IMR-90 (cell line): ENCODE measurements at regions not wholly inside any gene's neighbourhood (a gene's known extent, or its start where the extent isn't known, plus 50 kb on each side); places are given as distances from the start of the nearest gene placed in this dataset.

Experiments
- ATAC-seq: fragments of 200-7000 bp; cut with Tn5 transposase; 2 replicates; pipeline ENCODE4 v1.9.1; 2020; ENCODE audit warnings: low read depth, mild to moderate bottlenecking, moderate library complexity
- BruUV-seq: library from RNA; stranded (reverse); fragments of 400-500 nt; replicated peaks from 2 replicates; lab custom pipeline; 2021; lab: Mats Ljungman, UMichigan
- CTCF ChIA-PET: fragments of 300-600 bp; formaldehyde crosslinking; extraction: SDS; loops from one replicate; lab custom pipeline; 2021; ENCODE audit warnings: antibody characterized with exemption; lab: Yijun Ruan, JAX
- POLR2A ChIA-PET: fragments of 300-600 bp; sonication (Branson Sonifier 250); formaldehyde crosslinking; loops from one replicate; lab custom pipeline; 2022; ENCODE audit warnings: antibody characterized with exemption; ENCODE audit not compliant: unreplicated experiment; lab: Charles Lee
- DNase-seq: peaks from one replicate; pipeline ENCODE4 v3.0.0; 2013
- H2AFZ ChIP-seq: replicated peaks from 2 replicates; pipeline ENCODE3; 2013; ENCODE audit warnings: low read length, mild to moderate bottlenecking; ENCODE audit not compliant: poor library complexity
- H2AK5ac ChIP-seq: 2 replicates; pipeline ENCODE4 v1.6.1; 2013; ENCODE audit warnings: low read depth, low read length, inconsistent platforms
- H2AK9ac ChIP-seq: replicated peaks from 2 replicates; pipeline ENCODE3; 2013; ENCODE audit warnings: mild to moderate bottlenecking, low read depth, low read length, moderate library complexity; ENCODE audit not compliant: poor library complexity
- H2BK120ac ChIP-seq: 2 replicates; pipeline ENCODE4 v1.6.1; 2013; ENCODE audit warnings: low read depth, low read length, inconsistent platforms
- H2BK15ac ChIP-seq: 3 replicates; pipeline ENCODE4 v1.6.1; 2013; ENCODE audit warnings: low read depth, low read length, inconsistent platforms
- H2BK20ac ChIP-seq: 2 replicates; pipeline ENCODE4 v1.6.1; 2013; ENCODE audit warnings: low read depth, mild to moderate bottlenecking, inconsistent platforms, low read length, moderate library complexity
- H2BK5ac ChIP-seq: 2 replicates; pipeline ENCODE4 v1.6.1; 2013; ENCODE audit warnings: mild to moderate bottlenecking, low read depth, low read length, inconsistent platforms; ENCODE audit not compliant: poor library complexity, severe bottlenecking
- H3K14ac ChIP-seq: replicated peaks from 2 replicates; pipeline ENCODE4 v1.6.1; 2013; ENCODE audit warnings: low read depth, low read length, inconsistent platforms
- H3K18ac ChIP-seq: 2 replicates; pipeline ENCODE4 v1.6.1; 2013; ENCODE audit warnings: low read depth, low read length, control low read depth
- H3K23ac ChIP-seq: 2 replicates; pipeline ENCODE4 v1.6.1; 2013; ENCODE audit warnings: low read depth, low read length, inconsistent platforms
- H3K27ac ChIP-seq: 2 replicates; pipeline ENCODE4 v1.5.1; 2013; ENCODE audit warnings: mild to moderate bottlenecking, control low read depth, low read length; ENCODE audit not compliant: insufficient read depth
- H3K27me3 ChIP-seq: 2 replicates; pipeline ENCODE4 v1.6.1; 2013; ENCODE audit warnings: low read length; ENCODE audit not compliant: control insufficient read depth, insufficient read depth
- H3K36me3 ChIP-seq: 2 replicates; pipeline ENCODE4 v1.6.1; 2013; ENCODE audit warnings: low read length, mixed read lengths; ENCODE audit not compliant: control insufficient read depth, insufficient read depth
- H3K4ac ChIP-seq: 2 replicates; pipeline ENCODE4 v1.6.1; 2013; ENCODE audit warnings: low read depth, low read length, inconsistent platforms
- H3K4me1 ChIP-seq: 2 replicates; pipeline ENCODE4 v1.6.1; 2013; ENCODE audit warnings: low read length, mixed read lengths; ENCODE audit not compliant: control insufficient read depth, insufficient read depth
- H3K4me2 ChIP-seq: 2 replicates; pipeline ENCODE4 v1.6.1; 2013; ENCODE audit warnings: low read depth, mild to moderate bottlenecking, control low read depth, low read length, moderate library complexity
- H3K4me3 ChIP-seq: 2 replicates; pipeline ENCODE4 v1.5.1; 2013; ENCODE audit warnings: low read depth, mild to moderate bottlenecking, control low read depth, low read length, moderate library complexity; ENCODE audit not compliant: insufficient read depth
- H3K56ac ChIP-seq: 2 replicates; pipeline ENCODE4 v1.6.1; 2013; ENCODE audit warnings: low read length, inconsistent platforms; ENCODE audit not compliant: insufficient read depth; ENCODE audit errors: extremely low read depth
- H3K79me1 ChIP-seq, 2 experiments: 2 replicates each; pipeline ENCODE4 v1.6.1; 2013; ENCODE audit warnings: low read length in 2 of 2, inconsistent platforms in 1 of 2, low read depth in 1 of 2
- H3K9ac ChIP-seq: 2 replicates; pipeline ENCODE4 v1.6.1; 2013; ENCODE audit warnings: low read depth, low read length, control low read depth
- H3K9me1 ChIP-seq: 2 replicates; pipeline ENCODE4 v1.6.1; 2013; ENCODE audit warnings: low read length, inconsistent platforms; ENCODE audit not compliant: insufficient read depth
- H3K9me3 ChIP-seq: 2 replicates; pipeline ENCODE4 v1.6.1; 2013; ENCODE audit warnings: low read length; ENCODE audit not compliant: control insufficient read depth, insufficient read depth
- H4K20me1 ChIP-seq: 2 replicates; pipeline ENCODE4 v1.6.1; 2013; ENCODE audit warnings: low read length, inconsistent platforms; ENCODE audit not compliant: insufficient read depth
- H4K5ac ChIP-seq: 2 replicates; pipeline ENCODE4 v1.6.1; 2013; ENCODE audit warnings: mild to moderate bottlenecking, low read depth, low read length, control low read depth
- H4K8ac ChIP-seq, 2 experiments: 2 replicates each; pipeline ENCODE4 v1.6.1; 2013; ENCODE audit warnings: low read depth in 2 of 2, low read length in 2 of 2, control low read depth in 1 of 2, inconsistent platforms in 1 of 2
- H4K91ac ChIP-seq: 2 replicates; pipeline ENCODE4 v1.6.1; 2013; ENCODE audit warnings: low read depth, low read length, inconsistent platforms; ENCODE audit not compliant: insufficient read depth
- CEBPB ChIP-seq: IDR thresholded peaks from 2 replicates; pipeline ENCODE4 v1.6.1; 2012; ENCODE audit warnings: low read depth, low read length, improper control_type of control experiment
- MAFK ChIP-seq: IDR thresholded peaks from 2 replicates; pipeline ENCODE4 v1.6.1; 2012; ENCODE audit warnings: low read depth, low read length, improper control_type of control experiment
- SMC3 ChIP-seq: fragments of 150-350 bp; IDR thresholded peaks from 2 replicates; pipeline ENCODE4 v1.6.1; 2016; ENCODE audit warnings: low read depth, mild to moderate bottlenecking, antibody characterized with exemption, low read length, moderate library complexity
- WGBS, 2 experiments: methylation state at CpG; one replicate each; pipeline versions ENCODE4 v1.1.5 to v1.1.7; 2013; ENCODE audit warnings: missing lambda C conversion rate in 2 of 2; ENCODE audit not compliant: insufficient read length in 1 of 2; ENCODE audit errors: extremely low coverage in 2 of 2; 5-methylcytosine and 5-hydroxymethylcytosine counted together
- dilution Hi-C: fragments of 300-500 bp; cut with HindIII; formaldehyde crosslinking; loops from one replicate; pipeline ENCODE4 v1.14.3; 2018; ENCODE audit warnings: low sequenced_read_pairs; ENCODE audit not compliant: unreplicated experiment
- in situ Hi-C: fragments of 300-500 bp; cut with MboI; formaldehyde crosslinking; loops from 3 replicates; pipeline ENCODE4 v1.14.3; 2019; ENCODE audit warnings: low sequenced_read_pairs, inconsistent platforms, mixed read lengths
- intact Hi-C: fragments of 100-400 bp; cut with micrococcal nuclease; formaldehyde crosslinking; loops from 2 replicates; pipeline ENCODE4 v1.10.0; 2022

DNA sequence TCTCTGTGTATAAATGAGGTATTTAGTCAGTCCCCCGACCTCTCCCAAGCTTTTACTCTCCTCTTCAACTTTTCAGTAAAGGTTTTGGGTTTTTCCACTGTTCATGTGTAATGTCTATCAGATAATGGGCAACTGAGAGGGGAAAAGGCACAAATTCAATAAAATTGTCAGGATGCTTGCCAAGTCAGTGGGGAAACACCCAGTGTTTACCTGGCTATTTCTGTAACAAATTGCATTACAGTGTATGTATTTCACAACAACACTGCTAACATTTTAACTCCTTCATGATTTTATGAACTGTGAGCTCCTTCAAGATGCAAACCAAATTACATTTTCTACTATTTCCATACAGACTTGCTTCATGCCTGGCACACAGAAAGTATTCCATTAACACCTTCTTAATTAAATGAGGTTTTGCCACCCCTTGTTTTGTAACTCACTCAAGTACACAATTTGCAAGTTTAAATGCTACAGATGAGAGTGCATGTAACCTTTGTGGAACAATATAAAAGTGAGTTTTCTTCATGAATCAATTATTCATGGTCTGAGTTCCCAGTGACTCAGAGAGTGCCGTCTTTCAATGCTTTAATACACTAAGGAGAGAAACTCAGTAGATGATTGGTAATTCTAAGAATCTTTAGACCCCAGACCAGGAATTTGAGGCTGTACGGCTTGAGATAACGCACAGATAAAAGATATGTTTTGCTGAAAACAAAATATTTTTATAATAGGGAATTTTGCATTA lies 149.8 kb upstream of the TLL1 start:
- Histone ChIP-seq H3K14ac (no peak overlapping the region), H3K9me1 (no peaks in the 10 kb centered on the region), H2AK5ac (no peak overlapping the region), H2BK20ac (no peak overlapping the region), H3K36me3 (no peaks in the 10 kb centered on the region), H2AK9ac (no peak overlapping the region), H3K4me2 (no peak overlapping the region), H2AFZ (no peak overlapping the region), H3K27ac (no peak overlapping the region), H3K56ac (no peak overlapping the region), H3K4ac (no peak overlapping the region), H3K23ac (no peak overlapping the region), H3K4me3 (no peak overlapping the region), H4K8ac (no peak overlapping the region), H2BK120ac (no peak overlapping the region), H2BK5ac (no peak overlapping the region), H3K79me1 (no peaks in the 10 kb centered on the region), H3K9me3 (peaks cover 6% of the 10 kb centered on the region; the same call in 1 of the 2 replicates), H4K20me1 (no peaks in the 10 kb centered on the region), H4K91ac (no peak overlapping the region), H3K18ac (no peak overlapping the region), H2BK15ac (no peak overlapping the region), H3K4me1 (no peaks in the 10 kb centered on the region), H3K27me3 (no peaks in the 10 kb centered on the region), H3K9ac (no peak overlapping the region), H4K5ac (no peak overlapping the region)
- BruUV-seq, result no TSS peak
- in situ Hi-C loops, result no loop called here
- no CpG with 5 or more reads among the region's 4 CpGs for WGBS, 2 experiments
- ChIA-PET POLR2A (no interaction called here), CTCF (no interaction called here)
- intact Hi-C loops, result no loop called here
- dilution Hi-C loops, result no loop called here
- DNase-seq (no peak), ATAC-seq (no peak)
- no peak for TF ChIP-seq MAFK
- no peak for TF ChIP-seq SMC3
- 0 out of 2 replicates have a peak, but pooled peaks have one; percentile 10 for TF ChIP-seq CEBPB
